Endothelial cell of umbilical vein (primary cell): ENCODE measurements at regions not wholly inside any gene's neighbourhood (a gene's known extent, or its start where the extent isn't known, plus 50 kb on each side); places are given as distances from the start of the nearest gene placed in this dataset.

ENCODE experiments used
- BruUV-seq: library from RNA; stranded (reverse); fragments of 400-500 nt; replicated peaks from 2 replicates; lab custom pipeline; 2021; lab: Mats Ljungman, UMichigan
- CTCF ChIA-PET: fragments of 300-600, 350-600 bp; sonication (Branson Sonifier 250); formaldehyde crosslinking; loops from one replicate; lab custom pipeline; 2021; ENCODE audit warnings: antibody characterized with exemption, inconsistent platforms; lab: Charles Lee
- POLR2A ChIA-PET: fragments of 300-600, 350-600 bp; sonication (Branson Sonifier 250); formaldehyde crosslinking; loops from one replicate; lab custom pipeline; 2021; ENCODE audit warnings: antibody characterized with exemption, inconsistent platforms; lab: Charles Lee
- DNase-seq: peaks from one replicate; pipeline ENCODE4 v3.0.0-alpha.2; 2011; ENCODE audit warnings: low read depth, low spot score
- FAIRE-seq: peaks from 2 replicates; lab custom pipeline; 2011; peaks lifted over from hg19 to GRCh38; lab: Jason Lieb, UNC
- H2AFZ ChIP-seq: 2 replicates; pipeline ENCODE4 v1.6.0; 2012; ENCODE audit warnings: low read depth, low read length, control low read depth, inconsistent platforms
- H3K27ac ChIP-seq: 2 replicates; pipeline ENCODE4 v1.5.1; 2011; ENCODE audit warnings: low read depth, mild to moderate bottlenecking, control low read depth, low read length, moderate library complexity; ENCODE audit not compliant: insufficient read depth
- H3K27me3 ChIP-seq, 2 experiments: 2 replicates each; pipeline versions ENCODE4 v1.6.0 to v1.6.1; 2011; ENCODE audit warnings: low read length in 2 of 2, mixed read lengths in 1 of 2; ENCODE audit not compliant: control insufficient read depth in 2 of 2, insufficient read depth in 2 of 2
- H3K36me3 ChIP-seq, 2 experiments: 2 replicates in 1 of 2; 3 replicates in 1 of 2; pipeline ENCODE4 v1.5.1; 2011; ENCODE audit warnings: low read length in 2 of 2, mild to moderate bottlenecking in 1 of 2, moderate library complexity in 1 of 2; ENCODE audit not compliant: control insufficient read depth in 2 of 2, insufficient read depth in 2 of 2; ENCODE audit errors: extremely low read depth in 1 of 2
- H3K4me1 ChIP-seq: 3 replicates; pipeline ENCODE4 v1.5.1; 2011; ENCODE audit warnings: mild to moderate bottlenecking, low read length; ENCODE audit not compliant: control insufficient read depth, insufficient read depth; ENCODE audit errors: extremely low read depth
- H3K4me2 ChIP-seq: 2 replicates; pipeline ENCODE4 v1.6.1; 2011; ENCODE audit warnings: low read length, control low read depth, mixed read lengths; ENCODE audit not compliant: insufficient read depth
- H3K4me3 ChIP-seq, 3 experiments: fragments of 200-600 bp in 1 of 3; sonication (generic), shearing (Covaris generic) in 1 of 3; replicated peaks in 1 of 3; 2 replicates each; pipeline ENCODE4 v1.5.1; 2011 to 2016; ENCODE audit warnings: control low read depth in 3 of 3, low read length in 3 of 3, mild to moderate bottlenecking in 2 of 3, inconsistent platforms in 1 of 3, low read depth in 1 of 3, moderate library complexity in 1 of 3; ENCODE audit not compliant: insufficient read depth in 1 of 3
- H3K79me2 ChIP-seq: 2 replicates; pipeline ENCODE4 v1.6.0; 2012; ENCODE audit warnings: low read length, inconsistent platforms; ENCODE audit not compliant: control insufficient read depth, insufficient read depth
- H3K9ac ChIP-seq: replicated peaks from 2 replicates; pipeline ENCODE3; 2011; ENCODE audit warnings: low read length, control low read depth; ENCODE audit not compliant: insufficient read depth; ENCODE audit errors: extremely low read depth
- H3K9me1 ChIP-seq: replicated peaks from 3 replicates; pipeline ENCODE4 v1.6.0; 2011; ENCODE audit warnings: mild to moderate bottlenecking, low read length; ENCODE audit not compliant: control insufficient read depth, insufficient read depth; ENCODE audit errors: extremely low read depth
- H3K9me3 ChIP-seq: replicated peaks from 2 replicates; pipeline ENCODE4 v1.5.1; 2012; ENCODE audit warnings: low read length, inconsistent platforms; ENCODE audit not compliant: control insufficient read depth, insufficient read depth
- H4K20me1 ChIP-seq: replicated peaks from 2 replicates; pipeline ENCODE3; 2011; ENCODE audit warnings: mild to moderate bottlenecking, low read length; ENCODE audit not compliant: control insufficient read depth, insufficient read depth; ENCODE audit errors: extremely low read depth
- EZH2 ChIP-seq: IDR thresholded peaks from 2 replicates; pipeline ENCODE4 v1.6.1; 2012; ENCODE audit warnings: borderline replicate concordance, low read depth, mild to moderate bottlenecking, moderate library complexity, low read length, inconsistent platforms; ENCODE audit not compliant: severe bottlenecking
- FOS ChIP-seq: IDR thresholded peaks from 2 replicates; pipeline ENCODE4 v1.6.1; 2011; ENCODE audit warnings: mild to moderate bottlenecking, low read length, moderate library complexity, borderline replicate concordance; ENCODE audit not compliant: insufficient read depth
- GATA2 ChIP-seq: IDR thresholded peaks from 2 replicates; pipeline ENCODE4 v1.7.0; 2011; ENCODE audit warnings: low read depth, mild to moderate bottlenecking, moderate library complexity, mixed read lengths, low read length; ENCODE audit not compliant: insufficient read length, insufficient read depth
- JUN ChIP-seq: IDR thresholded peaks from 2 replicates; pipeline ENCODE4 v1.6.1; 2011; ENCODE audit warnings: borderline replicate concordance, low read depth; ENCODE audit not compliant: insufficient read length, insufficient read depth
- MAX ChIP-seq: IDR thresholded peaks from 2 replicates; pipeline ENCODE4 v1.6.1; 2011; ENCODE audit not compliant: insufficient read depth, insufficient read length
- MYC ChIP-seq: IDR thresholded peaks from one replicate; pipeline ENCODE4 v1.6.1; 2011; ENCODE audit warnings: mild to moderate bottlenecking, low read depth, low read length
- POLR2A ChIP-seq: IDR thresholded peaks from 2 replicates; pipeline ENCODE4 v1.6.1; 2012; ENCODE audit warnings: low read depth, mild to moderate bottlenecking, control low read depth, low read length
- POLR2AphosphoS5 ChIP-seq: IDR thresholded peaks from 2 replicates; pipeline ENCODE4 v1.6.1; 2012; ENCODE audit warnings: low read depth, mild to moderate bottlenecking, control low read depth, low read length, moderate library complexity; ENCODE audit not compliant: insufficient read depth
- dilution Hi-C: fragments of 300-500 bp; cut with MboI; formaldehyde crosslinking; loops from one replicate; pipeline ENCODE4 v1.15.0; 2019; ENCODE audit warnings: low sequenced_read_pairs; ENCODE audit not compliant: extremely low pct_ligation_motif_present
- intact Hi-C: fragments of 100-400 bp; cut with micrococcal nuclease; formaldehyde crosslinking; loops from one replicate; pipeline ENCODE4 v1.10.0; 2022
- TF ChIP-seq, protein P1 (sequence below), 2 donors: IDR thresholded peaks; 1 replicate in 1 of 2; 2 replicates in 1 of 2; pipeline ENCODE4 v1.5.1; 2011; ENCODE audit warnings: low read length in 2 of 2, mild to moderate bottlenecking in 2 of 2, moderate library complexity in 2 of 2, control low read depth in 1 of 2, inconsistent platforms in 1 of 2, low read depth in 1 of 2; ENCODE audit not compliant: insufficient read depth in 1 of 2; ENCODE audit errors: extremely low read depth in 1 of 2

DNA sequence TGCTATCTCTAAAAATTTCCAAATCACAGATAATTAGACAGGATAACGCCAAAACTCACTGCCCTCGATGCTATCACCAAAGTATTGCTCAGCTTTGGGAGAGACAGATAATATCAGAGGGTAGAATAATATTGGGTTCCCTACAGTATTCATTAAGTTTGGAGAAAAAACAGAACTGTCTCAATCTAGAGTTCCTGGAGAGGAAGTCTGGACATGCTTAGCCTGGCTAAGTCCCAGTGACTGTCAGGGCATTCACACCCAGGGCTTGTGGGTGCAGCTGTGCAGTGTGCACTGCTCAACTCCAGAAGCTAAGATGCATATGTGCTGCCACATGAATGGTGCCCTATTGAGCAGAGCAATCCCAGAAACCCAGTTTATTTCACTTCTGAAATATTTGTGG, 459.6 kb upstream of the DPH6 start:
- Histone ChIP-seq H3K4me3 (peak overlapping the region in 1 of 3 experiments; percentile 33), H3K9me1 (no peaks in the 10 kb centered on the region), H3K27me3 (no peaks in the 10 kb centered on the region), H3K36me3 (no peaks in the 10 kb centered on the region), H3K4me2 (peak overlapping the region; percentile 76), H3K4me1 (peaks cover 29% of the 10 kb centered on the region), H3K79me2 (no peaks in the 10 kb centered on the region), H3K27ac (peak overlapping the region; percentile 91), H4K20me1 (no peaks in the 10 kb centered on the region), H3K9ac (peak overlapping the region; percentile 58), H3K9me3 (no peaks in the 10 kb centered on the region), H2AFZ (peak overlapping the region; percentile 37)
- dilution Hi-C loops = no loop called here
- ChIA-PET CTCF (interaction anchor here (0.7 to 2.5 kb wide), 10 partner anchors 9 to 1129 kb away, joined by 3 to 12 read pairs (median 4); no protein-coding TSS in a partner anchor), POLR2A (no interaction called here)
- no peak for FAIRE-seq
- TF ChIP-seq POLR2A (no peak), JUN (no peak), MAX (no peak), GATA2 (peak; percentile 91), POLR2AphosphoS5 (no peak), MYC (no peak), FOS (no peak)
- intact Hi-C loops = loop anchor here (1.0 to 5.0 kb wide), 7 partner anchors 19 to 1096 kb away; partner anchors contain the start of gene CDIN1
- DNase-seq = peak; percentile 54
- TSS peak; percentile 64 for BruUV-seq

- H3K4me2 ChIP-seq = no peak overlapping the region
- POLR2A ChIA-PET = no interaction called here
- dilution Hi-C loops = no loop called here
- no peak overlapping the region for H3K27ac ChIP-seq
- DNase-seq = no peak
- peaks cover 29% of the 10 kb centered on the region for H3K4me1 ChIP-seq
- H3K4me3 ChIP-seq = no peak overlapping the region
- no peak overlapping the region for H3K9ac ChIP-seq
- H3K27me3 ChIP-seq = no peaks in the 10 kb centered on the region
- no peak overlapping the region for H2AFZ ChIP-seq
- CTCF ChIA-PET = interaction anchor here (1.2 to 1.8 kb wide), 2 partner anchors 13 to 256 kb away, joined by 3 to 4 read pairs; no protein-coding TSS in a partner anchor
- intact Hi-C loops = loop anchor here (2.0 to 5.0 kb wide), 4 partner anchors 310 to 715 kb away; partner anchors contain the start of gene CDIN1
- no peak for FAIRE-seq
- no peaks in the 10 kb centered on the region for H3K9me3 ChIP-seq
- TF ChIP-seq, protein P1, sequence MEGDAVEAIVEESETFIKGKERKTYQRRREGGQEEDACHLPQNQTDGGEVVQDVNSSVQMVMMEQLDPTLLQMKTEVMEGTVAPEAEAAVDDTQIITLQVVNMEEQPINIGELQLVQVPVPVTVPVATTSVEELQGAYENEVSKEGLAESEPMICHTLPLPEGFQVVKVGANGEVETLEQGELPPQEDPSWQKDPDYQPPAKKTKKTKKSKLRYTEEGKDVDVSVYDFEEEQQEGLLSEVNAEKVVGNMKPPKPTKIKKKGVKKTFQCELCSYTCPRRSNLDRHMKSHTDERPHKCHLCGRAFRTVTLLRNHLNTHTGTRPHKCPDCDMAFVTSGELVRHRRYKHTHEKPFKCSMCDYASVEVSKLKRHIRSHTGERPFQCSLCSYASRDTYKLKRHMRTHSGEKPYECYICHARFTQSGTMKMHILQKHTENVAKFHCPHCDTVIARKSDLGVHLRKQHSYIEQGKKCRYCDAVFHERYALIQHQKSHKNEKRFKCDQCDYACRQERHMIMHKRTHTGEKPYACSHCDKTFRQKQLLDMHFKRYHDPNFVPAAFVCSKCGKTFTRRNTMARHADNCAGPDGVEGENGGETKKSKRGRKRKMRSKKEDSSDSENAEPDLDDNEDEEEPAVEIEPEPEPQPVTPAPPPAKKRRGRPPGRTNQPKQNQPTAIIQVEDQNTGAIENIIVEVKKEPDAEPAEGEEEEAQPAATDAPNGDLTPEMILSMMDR (IDR thresholded peaks at IDR 0.05; ENCODE audit: extremely low read depth in 1 of 2, insufficient read depth in 1 of 2, low read depth in 1 of 2, low read length in 2 of 2) = no peak
- no peak for TF ChIP-seq POLR2AphosphoS5
- TF ChIP-seq GATA2 = no peak
- no peak for TF ChIP-seq EZH2
- no peak for TF ChIP-seq MYC
- no peak for TF ChIP-seq POLR2A
- TF ChIP-seq JUN = no peak
- no peak for TF ChIP-seq MAX
- no peaks in the 10 kb centered on the region for H3K79me2 ChIP-seq
- BruUV-seq = no TSS peak
- H3K9me1 ChIP-seq = no peaks in the 10 kb centered on the region
- no peaks in the 10 kb centered on the region for H4K20me1 ChIP-seq
- H3K36me3 ChIP-seq = no peaks in the 10 kb centered on the region
Observed at GRCh38 chr15:36007699-36008098, 461.7 kb upstream of the DPH6 start.
